GM20000 (cell line): ENCODE measurements at regions not wholly inside any gene's neighbourhood (a gene's known extent, or its start where the extent isn't known, plus 50 kb on each side); places are given as distances from the start of the nearest gene placed in this dataset.

Experiments used
- DNase-seq: peaks from one replicate; pipeline ENCODE4 v3.0.0; 2012; ENCODE audit warnings: low spot score
- TF ChIP-seq, protein P1 (sequence below): IDR thresholded peaks from 2 replicates; pipeline ENCODE4 v1.5.1; 2012; ENCODE audit warnings: mild to moderate bottlenecking, control low read depth; ENCODE audit errors: extremely low read depth, missing control alignments

DNA sequence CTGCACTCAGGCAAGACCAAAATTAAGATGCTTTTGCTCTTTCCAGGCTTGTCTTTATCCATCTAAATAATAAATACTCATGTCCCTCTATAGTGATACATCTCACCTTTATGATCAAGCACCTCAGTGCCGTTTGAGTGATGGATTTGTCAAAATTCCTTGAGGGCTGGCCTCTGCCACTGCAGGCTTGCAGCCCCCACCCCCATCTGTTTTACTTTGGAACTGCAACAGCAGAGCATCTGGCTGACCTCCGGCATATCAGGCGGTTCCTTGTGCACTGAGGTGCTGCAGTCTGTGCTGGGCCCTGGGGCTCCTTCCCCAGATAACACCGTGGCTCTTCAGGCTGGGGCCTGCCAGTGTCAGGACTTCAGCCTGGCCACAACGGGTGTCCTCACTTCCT, 386.9 kb downstream of the CDH26 start:
- DNase-seq, result no peak
- TF ChIP-seq, protein P1, sequence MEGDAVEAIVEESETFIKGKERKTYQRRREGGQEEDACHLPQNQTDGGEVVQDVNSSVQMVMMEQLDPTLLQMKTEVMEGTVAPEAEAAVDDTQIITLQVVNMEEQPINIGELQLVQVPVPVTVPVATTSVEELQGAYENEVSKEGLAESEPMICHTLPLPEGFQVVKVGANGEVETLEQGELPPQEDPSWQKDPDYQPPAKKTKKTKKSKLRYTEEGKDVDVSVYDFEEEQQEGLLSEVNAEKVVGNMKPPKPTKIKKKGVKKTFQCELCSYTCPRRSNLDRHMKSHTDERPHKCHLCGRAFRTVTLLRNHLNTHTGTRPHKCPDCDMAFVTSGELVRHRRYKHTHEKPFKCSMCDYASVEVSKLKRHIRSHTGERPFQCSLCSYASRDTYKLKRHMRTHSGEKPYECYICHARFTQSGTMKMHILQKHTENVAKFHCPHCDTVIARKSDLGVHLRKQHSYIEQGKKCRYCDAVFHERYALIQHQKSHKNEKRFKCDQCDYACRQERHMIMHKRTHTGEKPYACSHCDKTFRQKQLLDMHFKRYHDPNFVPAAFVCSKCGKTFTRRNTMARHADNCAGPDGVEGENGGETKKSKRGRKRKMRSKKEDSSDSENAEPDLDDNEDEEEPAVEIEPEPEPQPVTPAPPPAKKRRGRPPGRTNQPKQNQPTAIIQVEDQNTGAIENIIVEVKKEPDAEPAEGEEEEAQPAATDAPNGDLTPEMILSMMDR, result no peak

DNA sequence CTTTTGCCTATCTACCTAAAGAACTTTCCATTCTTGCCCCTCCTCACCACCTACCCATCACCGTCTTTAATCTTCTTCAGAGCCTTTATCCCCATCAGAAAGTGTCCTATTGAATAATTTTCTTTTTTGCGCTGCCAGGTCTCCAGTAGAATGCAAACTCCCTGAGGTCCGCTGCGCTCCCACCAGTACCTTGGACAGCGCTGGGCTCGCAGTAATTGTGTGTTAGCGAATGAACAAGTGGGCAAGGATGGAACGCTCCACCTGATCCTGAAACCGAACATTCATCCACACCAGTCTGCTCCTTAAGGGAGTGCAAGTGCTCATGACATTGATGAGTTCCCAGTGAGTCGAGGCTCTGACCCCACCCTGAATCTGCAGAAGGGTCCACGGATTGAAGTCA, 391.2 kb downstream of the CDH26 start:
- DNase-seq, result no peak
- TF ChIP-seq, protein P1, result no peak

DNA sequence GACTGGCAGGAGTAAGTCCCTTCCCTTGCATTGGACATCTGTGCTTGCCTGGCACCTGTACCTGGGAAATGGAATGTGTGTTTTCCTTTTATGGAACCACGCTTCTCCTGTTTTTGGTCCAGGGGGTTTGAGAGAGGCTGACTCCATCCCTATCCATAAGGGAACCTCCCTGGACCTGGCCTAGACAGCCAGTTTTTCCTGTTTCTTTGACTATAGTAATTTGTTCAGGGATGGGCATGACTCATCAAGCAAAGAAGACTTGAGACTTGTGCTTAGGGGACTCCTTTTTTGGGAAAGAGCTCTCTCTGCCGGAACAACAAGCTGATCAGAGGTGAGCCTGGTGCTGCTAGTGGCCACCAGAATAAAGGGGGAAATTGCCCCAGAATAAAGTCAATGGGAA, 393.8 kb downstream of the CDH26 start:
- TF ChIP-seq, protein P1, result no peak
- no peak for DNase-seq

DNA sequence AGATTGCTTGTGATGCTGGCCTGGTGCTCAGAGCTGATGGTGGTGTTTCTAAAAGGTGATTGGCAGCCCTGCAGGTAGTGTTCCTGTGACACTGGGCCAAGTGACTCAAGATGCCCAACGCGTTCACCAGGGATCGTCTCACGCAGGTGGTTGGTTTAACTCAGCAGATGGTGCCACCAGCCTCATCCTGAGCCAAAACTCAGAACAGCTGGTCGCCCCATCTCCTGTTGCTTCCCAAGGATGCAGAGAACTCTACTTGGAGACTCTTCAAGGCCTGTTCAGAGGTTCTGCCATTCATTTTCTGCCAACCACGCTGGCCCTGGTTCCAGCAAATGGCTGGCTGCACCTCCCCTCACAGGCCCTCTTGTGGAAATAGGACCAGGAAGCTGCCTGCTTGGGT, 394.4 kb downstream of the CDH26 start:
- no peak for DNase-seq
- TF ChIP-seq, protein P1, result no peak

DNA sequence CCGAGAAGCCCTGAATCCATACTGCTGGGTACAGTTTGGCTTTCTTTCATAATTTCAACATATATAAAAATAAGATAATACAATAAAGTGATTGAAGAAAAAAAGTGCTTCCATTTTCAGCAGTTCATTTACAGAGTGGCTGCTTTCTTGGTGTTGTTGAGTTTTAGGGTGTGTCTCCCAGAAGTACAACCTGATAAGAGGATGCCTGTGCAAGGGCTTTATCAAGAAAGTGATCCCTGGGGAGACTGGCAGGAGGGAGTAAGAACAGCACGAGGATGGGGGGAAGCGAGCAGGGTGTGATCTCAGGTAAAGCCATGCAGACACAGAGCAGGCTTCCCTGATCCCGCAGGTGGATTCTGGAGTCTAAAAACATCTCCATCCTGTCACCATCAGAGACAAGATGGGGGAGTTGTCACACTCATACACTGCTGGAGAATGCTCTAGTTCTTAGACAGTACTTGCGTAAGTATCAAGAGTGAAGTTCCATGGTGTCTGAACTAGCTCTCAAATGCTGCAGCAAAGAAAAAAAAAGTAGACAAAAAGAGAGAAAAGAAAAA, 395.9 kb downstream of the CDH26 start:
- TF ChIP-seq, protein P1, result no peak
- DNase-seq, result no peak

DNA sequence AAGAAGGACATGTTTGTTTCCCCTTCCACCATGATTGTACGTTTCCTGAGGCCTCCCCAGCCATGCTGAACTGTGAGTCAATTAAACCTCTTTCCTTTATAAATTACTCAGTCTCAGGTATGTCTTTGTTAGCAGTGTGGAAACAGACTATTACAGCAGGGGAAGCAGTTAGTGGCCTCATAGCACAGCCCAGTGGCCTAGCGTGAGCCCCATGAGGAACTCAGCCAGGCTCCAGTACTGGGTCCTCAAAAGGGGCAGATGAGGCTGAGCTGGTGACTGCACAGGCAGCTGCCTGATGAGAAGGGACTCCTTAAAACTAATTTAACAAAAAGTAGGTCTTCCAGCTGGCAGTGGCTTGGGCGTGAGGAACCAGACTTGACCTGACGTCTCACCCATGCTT, 399.9 kb downstream of the CDH26 start:
- no peak for DNase-seq
- TF ChIP-seq, protein P1, result no peak

DNA sequence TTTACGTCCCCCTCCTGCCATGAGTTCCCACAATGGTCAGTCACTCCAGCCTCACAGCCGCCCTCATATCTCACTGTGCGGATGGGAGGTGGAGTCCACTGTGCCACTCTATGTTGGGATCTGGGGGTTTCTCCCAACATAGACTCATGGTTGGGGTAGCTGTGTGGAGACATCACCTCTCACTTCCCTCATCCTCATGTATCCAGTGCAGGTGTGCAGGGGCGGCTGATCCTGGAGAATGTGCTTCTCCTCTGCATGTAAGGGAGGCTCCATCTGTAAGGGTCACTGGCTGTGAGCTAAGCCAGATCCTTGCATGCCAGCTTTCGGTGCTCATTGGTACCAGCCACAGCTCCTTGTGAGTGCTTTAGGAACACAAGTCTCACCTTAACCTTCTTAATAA, 400.8 kb downstream of the CDH26 start:
- TF ChIP-seq, protein P1, result no peak
- DNase-seq, result no peak
